IMR-90 (cell line): ENCODE measurements at regions not wholly inside any gene's neighbourhood (a gene's known extent, or its start where the extent isn't known, plus 50 kb on each side); places are given as distances from the start of the nearest gene placed in this dataset.

Experiments
- ATAC-seq: fragments of 200-7000 bp; cut with Tn5 transposase; 2 replicates; pipeline ENCODE4 v1.9.1; 2020; ENCODE audit warnings: low read depth, mild to moderate bottlenecking, moderate library complexity
- BruUV-seq: library from RNA; stranded (reverse); fragments of 400-500 nt; replicated peaks from 2 replicates; lab custom pipeline; 2021; lab: Mats Ljungman, UMichigan
- CTCF ChIA-PET: fragments of 300-600 bp; formaldehyde crosslinking; extraction: SDS; loops from one replicate; lab custom pipeline; 2021; ENCODE audit warnings: antibody characterized with exemption; lab: Yijun Ruan, JAX
- POLR2A ChIA-PET: fragments of 300-600 bp; sonication (Branson Sonifier 250); formaldehyde crosslinking; loops from one replicate; lab custom pipeline; 2022; ENCODE audit warnings: antibody characterized with exemption; ENCODE audit not compliant: unreplicated experiment; lab: Charles Lee
- DNase-seq: peaks from one replicate; pipeline ENCODE4 v3.0.0; 2013
- H2AFZ ChIP-seq: replicated peaks from 2 replicates; pipeline ENCODE3; 2013; ENCODE audit warnings: low read length, mild to moderate bottlenecking; ENCODE audit not compliant: poor library complexity
- H2AK5ac ChIP-seq: 2 replicates; pipeline ENCODE4 v1.6.1; 2013; ENCODE audit warnings: low read depth, low read length, inconsistent platforms
- H2AK9ac ChIP-seq: replicated peaks from 2 replicates; pipeline ENCODE3; 2013; ENCODE audit warnings: mild to moderate bottlenecking, low read depth, low read length, moderate library complexity; ENCODE audit not compliant: poor library complexity
- H2BK120ac ChIP-seq: 2 replicates; pipeline ENCODE4 v1.6.1; 2013; ENCODE audit warnings: low read depth, low read length, inconsistent platforms
- H2BK15ac ChIP-seq: 3 replicates; pipeline ENCODE4 v1.6.1; 2013; ENCODE audit warnings: low read depth, low read length, inconsistent platforms
- H2BK20ac ChIP-seq: 2 replicates; pipeline ENCODE4 v1.6.1; 2013; ENCODE audit warnings: low read depth, mild to moderate bottlenecking, inconsistent platforms, low read length, moderate library complexity
- H2BK5ac ChIP-seq: 2 replicates; pipeline ENCODE4 v1.6.1; 2013; ENCODE audit warnings: mild to moderate bottlenecking, low read depth, low read length, inconsistent platforms; ENCODE audit not compliant: poor library complexity, severe bottlenecking
- H3K14ac ChIP-seq: replicated peaks from 2 replicates; pipeline ENCODE4 v1.6.1; 2013; ENCODE audit warnings: low read depth, low read length, inconsistent platforms
- H3K18ac ChIP-seq: 2 replicates; pipeline ENCODE4 v1.6.1; 2013; ENCODE audit warnings: low read depth, low read length, control low read depth
- H3K23ac ChIP-seq: 2 replicates; pipeline ENCODE4 v1.6.1; 2013; ENCODE audit warnings: low read depth, low read length, inconsistent platforms
- H3K27ac ChIP-seq: 2 replicates; pipeline ENCODE4 v1.5.1; 2013; ENCODE audit warnings: mild to moderate bottlenecking, control low read depth, low read length; ENCODE audit not compliant: insufficient read depth
- H3K27me3 ChIP-seq: 2 replicates; pipeline ENCODE4 v1.6.1; 2013; ENCODE audit warnings: low read length; ENCODE audit not compliant: control insufficient read depth, insufficient read depth
- H3K36me3 ChIP-seq: 2 replicates; pipeline ENCODE4 v1.6.1; 2013; ENCODE audit warnings: low read length, mixed read lengths; ENCODE audit not compliant: control insufficient read depth, insufficient read depth
- H3K4ac ChIP-seq: 2 replicates; pipeline ENCODE4 v1.6.1; 2013; ENCODE audit warnings: low read depth, low read length, inconsistent platforms
- H3K4me1 ChIP-seq: 2 replicates; pipeline ENCODE4 v1.6.1; 2013; ENCODE audit warnings: low read length, mixed read lengths; ENCODE audit not compliant: control insufficient read depth, insufficient read depth
- H3K4me2 ChIP-seq: 2 replicates; pipeline ENCODE4 v1.6.1; 2013; ENCODE audit warnings: low read depth, mild to moderate bottlenecking, control low read depth, low read length, moderate library complexity
- H3K4me3 ChIP-seq: 2 replicates; pipeline ENCODE4 v1.5.1; 2013; ENCODE audit warnings: low read depth, mild to moderate bottlenecking, control low read depth, low read length, moderate library complexity; ENCODE audit not compliant: insufficient read depth
- H3K56ac ChIP-seq: 2 replicates; pipeline ENCODE4 v1.6.1; 2013; ENCODE audit warnings: low read length, inconsistent platforms; ENCODE audit not compliant: insufficient read depth; ENCODE audit errors: extremely low read depth
- H3K79me1 ChIP-seq, 2 experiments: 2 replicates each; pipeline ENCODE4 v1.6.1; 2013; ENCODE audit warnings: low read length in 2 of 2, inconsistent platforms in 1 of 2, low read depth in 1 of 2
- H3K9ac ChIP-seq: 2 replicates; pipeline ENCODE4 v1.6.1; 2013; ENCODE audit warnings: low read depth, low read length, control low read depth
- H3K9me1 ChIP-seq: 2 replicates; pipeline ENCODE4 v1.6.1; 2013; ENCODE audit warnings: low read length, inconsistent platforms; ENCODE audit not compliant: insufficient read depth
- H3K9me3 ChIP-seq: 2 replicates; pipeline ENCODE4 v1.6.1; 2013; ENCODE audit warnings: low read length; ENCODE audit not compliant: control insufficient read depth, insufficient read depth
- H4K20me1 ChIP-seq: 2 replicates; pipeline ENCODE4 v1.6.1; 2013; ENCODE audit warnings: low read length, inconsistent platforms; ENCODE audit not compliant: insufficient read depth
- H4K5ac ChIP-seq: 2 replicates; pipeline ENCODE4 v1.6.1; 2013; ENCODE audit warnings: mild to moderate bottlenecking, low read depth, low read length, control low read depth
- H4K8ac ChIP-seq, 2 experiments: 2 replicates each; pipeline ENCODE4 v1.6.1; 2013; ENCODE audit warnings: low read depth in 2 of 2, low read length in 2 of 2, control low read depth in 1 of 2, inconsistent platforms in 1 of 2
- H4K91ac ChIP-seq: 2 replicates; pipeline ENCODE4 v1.6.1; 2013; ENCODE audit warnings: low read depth, low read length, inconsistent platforms; ENCODE audit not compliant: insufficient read depth
- CHD1 ChIP-seq: IDR thresholded peaks from 2 replicates; pipeline ENCODE4 v1.6.1; 2012; ENCODE audit warnings: low read depth, low read length, improper control_type of control experiment
- MXI1 ChIP-seq: IDR thresholded peaks from 2 replicates; pipeline ENCODE4 v1.6.1; 2012; ENCODE audit warnings: low read depth, mild to moderate bottlenecking, low read length, moderate library complexity, borderline replicate concordance
- WGBS, 2 experiments: methylation state at CpG; one replicate each; pipeline versions ENCODE4 v1.1.5 to v1.1.7; 2013; ENCODE audit warnings: missing lambda C conversion rate in 2 of 2; ENCODE audit not compliant: insufficient read length in 1 of 2; ENCODE audit errors: extremely low coverage in 2 of 2; 5-methylcytosine and 5-hydroxymethylcytosine counted together
- dilution Hi-C: fragments of 300-500 bp; cut with HindIII; formaldehyde crosslinking; loops from one replicate; pipeline ENCODE4 v1.14.3; 2018; ENCODE audit warnings: low sequenced_read_pairs; ENCODE audit not compliant: unreplicated experiment
- in situ Hi-C: fragments of 300-500 bp; cut with MboI; formaldehyde crosslinking; loops from 3 replicates; pipeline ENCODE4 v1.14.3; 2019; ENCODE audit warnings: low sequenced_read_pairs, inconsistent platforms, mixed read lengths
- intact Hi-C: fragments of 100-400 bp; cut with micrococcal nuclease; formaldehyde crosslinking; loops from 2 replicates; pipeline ENCODE4 v1.10.0; 2022

DNA sequence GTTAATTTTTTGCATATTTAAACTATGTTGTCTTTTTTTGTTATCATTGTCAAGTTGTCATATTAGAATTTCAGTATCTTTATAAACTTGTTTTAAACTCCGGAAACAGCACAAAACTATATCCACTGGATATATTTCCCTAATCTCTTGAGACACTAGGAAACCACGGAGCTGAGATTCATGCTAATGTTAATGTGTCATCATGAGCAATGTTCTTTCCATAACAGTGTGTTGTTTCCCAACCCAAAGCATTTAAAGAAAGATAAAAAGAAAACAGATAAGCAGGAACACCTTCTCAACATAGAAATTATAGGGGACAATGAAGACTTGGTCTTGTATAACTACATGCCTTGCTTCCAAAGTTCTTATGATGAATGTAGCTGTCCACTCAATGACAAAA, 626.2 kb upstream of the TMPRSS15 start:
- ChIA-PET POLR2A (no interaction called here), CTCF (interaction anchor here (0.6 kb wide), 1 partner anchor 254 kb away, joined by 3 read pairs; no protein-coding TSS in a partner anchor)
- H2BK120ac ChIP-seq = no peak overlapping the region
- no peak overlapping the region for H4K5ac ChIP-seq
- no peak overlapping the region for H3K56ac ChIP-seq
- no peak overlapping the region for H3K9ac ChIP-seq
- ATAC-seq (no peak), DNase-seq (no peak)
- no peaks in the 10 kb centered on the region for H3K36me3 ChIP-seq
- no peak overlapping the region for H4K8ac ChIP-seq
- no peaks in the 10 kb centered on the region for H3K27me3 ChIP-seq
- no peaks in the 10 kb centered on the region for H4K20me1 ChIP-seq
- H2BK20ac ChIP-seq = no peak overlapping the region
- H3K9me3 ChIP-seq = peaks cover 4% of the 10 kb centered on the region; the same call in 1 of the 2 replicates
- in situ Hi-C loops = no loop called here
- no peak overlapping the region for H3K4me3 ChIP-seq
- H3K9me1 ChIP-seq = no peaks in the 10 kb centered on the region
- H3K79me1 ChIP-seq = no peaks in the 10 kb centered on the region
- dilution Hi-C loops = no loop called here
- H3K27ac ChIP-seq = no peak overlapping the region
- H2AFZ ChIP-seq = no peak overlapping the region
- no peak overlapping the region for H2BK15ac ChIP-seq
- no peaks in the 10 kb centered on the region for H3K4me1 ChIP-seq
- no peak overlapping the region for H2BK5ac ChIP-seq
- no peak overlapping the region for H3K23ac ChIP-seq
- H3K4me2 ChIP-seq = no peak overlapping the region
- H2AK5ac ChIP-seq = no peak overlapping the region
- no peak overlapping the region for H3K14ac ChIP-seq
- BruUV-seq = no TSS peak
- no peak overlapping the region for H3K4ac ChIP-seq
- TF ChIP-seq MXI1 (no peak), CHD1 (no peak)
- no CpG with 5 or more reads among the region's 2 CpGs for WGBS, 2 experiments
- intact Hi-C loops = no loop called here
- H2AK9ac ChIP-seq = no peak overlapping the region
- no peak overlapping the region for H3K18ac ChIP-seq
- no peak overlapping the region for H4K91ac ChIP-seq
